HepG2 (cell line): ENCODE measurements at regions not wholly inside any gene's neighbourhood (a gene's known extent, or its start where the extent isn't known, plus 50 kb on each side); places are given as distances from the start of the nearest gene placed in this dataset.

Source experiments
- ADNP ChIP-seq: sonication (generic); formaldehyde crosslinking; IDR thresholded peaks from 2 replicates; pipeline ENCODE4 v1.4.0; 2020; ENCODE audit warnings: missing genetic modification reagents
- CTCF ChIP-seq: sonication (generic); formaldehyde crosslinking; IDR thresholded peaks from 2 replicates; pipeline ENCODE4 v1.5.0; 2020; ENCODE audit warnings: mild to moderate bottlenecking, missing genetic modification reagents, moderate library complexity
- EHMT2 ChIP-seq: fragments of 200-600 bp; sonication (generic); IDR thresholded peaks from 2 replicates; pipeline ENCODE4 v1.7.0; 2017; ENCODE audit warnings: antibody characterized with exemption, low read depth, low read length, borderline replicate concordance
- HMGXB4 ChIP-seq, 2 experiments: sonication (generic) in 1 of 2; formaldehyde crosslinking in 1 of 2; IDR thresholded peaks; 2 replicates each; pipeline versions ENCODE4 v1.4.0 to v1.6.1; 2018 to 2020; ENCODE audit warnings: missing genetic modification reagents in 2 of 2, borderline replicate concordance in 1 of 2, low read depth in 1 of 2, mild to moderate bottlenecking in 1 of 2, missing biosample characterization in 1 of 2
- MED1 ChIP-seq: sonication (generic); formaldehyde crosslinking; IDR thresholded peaks from 2 replicates; pipeline ENCODE4 v1.4.0; 2020; ENCODE audit warnings: missing genetic modification reagents
- MYNN ChIP-seq: sonication (generic); formaldehyde crosslinking; IDR thresholded peaks from 2 replicates; pipeline ENCODE4 v1.4.0; 2020; ENCODE audit warnings: mild to moderate bottlenecking, low read depth, missing genetic modification reagents
- NR2F2 ChIP-seq: IDR thresholded peaks from 2 replicates; pipeline ENCODE4 v1.6.1; 2012; ENCODE audit warnings: low read depth, inconsistent platforms, borderline replicate concordance
- PRDM10 ChIP-seq: sonication (generic); formaldehyde crosslinking; IDR thresholded peaks from 2 replicates; pipeline ENCODE4 v1.4.0; 2020; ENCODE audit warnings: low read depth, missing genetic modification reagents
- RORA ChIP-seq: sonication (generic); formaldehyde crosslinking; IDR thresholded peaks from 2 replicates; pipeline ENCODE4 v1.5.0; 2020; ENCODE audit warnings: mild to moderate bottlenecking, missing genetic modification reagents, moderate library complexity
- RXRA ChIP-seq: sonication (generic); formaldehyde crosslinking; IDR thresholded peaks from 2 replicates; pipeline ENCODE4 v1.5.1; 2020; ENCODE audit warnings: missing genetic modification reagents
- TEF ChIP-seq: sonication (generic); formaldehyde crosslinking; IDR thresholded peaks from 2 replicates; pipeline ENCODE4 v1.5.0; 2020; ENCODE audit warnings: missing genetic modification reagents
- ZNF674 ChIP-seq: sonication (generic); formaldehyde crosslinking; IDR thresholded peaks from 2 replicates; pipeline ENCODE4 v1.5.0; 2020; ENCODE audit warnings: low read depth, mild to moderate bottlenecking, missing genetic modification reagents
- ZSCAN9 ChIP-seq: IDR thresholded peaks from 2 replicates; pipeline ENCODE4 v1.6.1; 2016; ENCODE audit warnings: borderline replicate concordance

GRCh38 chr5:12102151-12102550 is 197.9 kb upstream of the CTNND2 start:
- TF ChIP-seq HMGXB4 (CRISPR knock-in tag; IDR thresholded peaks at IDR 0.05; ENCODE audit: borderline replicate concordance in 1 of 2, low read depth in 1 of 2) = no peak
- no peak for TF ChIP-seq PRDM10
- no peak for TF ChIP-seq NR2F2
- no peak for TF ChIP-seq RORA (CRISPR knock-in tag)
- no peak for TF ChIP-seq CTCF (CRISPR knock-in tag)
- no peak for TF ChIP-seq ZNF674 (CRISPR knock-in tag)
- no peak for TF ChIP-seq MYNN
- TF ChIP-seq ADNP (CRISPR knock-in tag) = no peak
- no peak for TF ChIP-seq MED1 (CRISPR knock-in tag)
- no peak for TF ChIP-seq EHMT2
- no peak for TF ChIP-seq TEF (CRISPR knock-in tag)
- TF ChIP-seq ZSCAN9 (CRISPR knock-in tag) = no peak
- no peak for TF ChIP-seq RXRA (CRISPR knock-in tag)
